Activated B cell treated with CpG ODN at 0.5 μM for 24 hours (primary cell): ENCODE measurements at regions not wholly inside any gene's neighbourhood (a gene's known extent, or its start where the extent isn't known, plus 50 kb on each side); places are given as distances from the start of the nearest gene placed in this dataset.

ENCODE experiments used
- ATAC-seq: fragments of 200-7000 bp; cut with Tn5 transposase; one replicate; pipeline ENCODE4 v1.10.0; 2021; ENCODE audit warnings: low read depth, mild to moderate bottlenecking, moderate library complexity
- CTCF ChIA-PET: fragments of 350-600 bp; sonication (Branson Sonifier 250); formaldehyde crosslinking; loops from one replicate; lab custom pipeline; 2021; ENCODE audit warnings: antibody characterized with exemption; lab: Charles Lee
- POLR2A ChIA-PET: fragments of 350-600 bp; sonication (Branson Sonifier 250); formaldehyde crosslinking; loops from one replicate; lab custom pipeline; 2021; ENCODE audit warnings: antibody characterized with exemption; lab: Charles Lee
- DNase-seq: peaks from one replicate; pipeline ENCODE4 v3.0.0; 2022
- H3K27ac Mint-ChIP-seq: one replicate; pipeline ENCODE4 v1.8.0; 2020; ENCODE audit warnings: mixed read lengths
- H3K27me3 Mint-ChIP-seq: one replicate; pipeline ENCODE4 v1.8.0; 2021; ENCODE audit warnings: mixed read lengths
- H3K36me3 Mint-ChIP-seq: one replicate; pipeline ENCODE4 v1.8.0; 2021; ENCODE audit warnings: low read depth, mixed read lengths
- H3K4me1 Mint-ChIP-seq: one replicate; pipeline ENCODE4 v1.8.0; 2021; ENCODE audit warnings: mixed read lengths
- H3K4me3 Mint-ChIP-seq: one replicate; pipeline ENCODE4 v1.8.0; 2020; ENCODE audit warnings: mild to moderate bottlenecking, mixed read lengths
- H3K9me3 Mint-ChIP-seq: one replicate; pipeline ENCODE4 v1.8.0; 2020; ENCODE audit warnings: mixed read lengths
- intact Hi-C: fragments of 100-400 bp; cut with micrococcal nuclease; formaldehyde crosslinking; loops from one replicate; pipeline ENCODE4 v1.15.1; 2024
- TF ChIP-seq, protein P1 (sequence below): fragments of 200-600 bp; IDR thresholded peaks from one replicate; pipeline ENCODE4 v1.8.0; 2022; ENCODE audit warnings: antibody characterized with exemption, mild to moderate bottlenecking

DNA sequence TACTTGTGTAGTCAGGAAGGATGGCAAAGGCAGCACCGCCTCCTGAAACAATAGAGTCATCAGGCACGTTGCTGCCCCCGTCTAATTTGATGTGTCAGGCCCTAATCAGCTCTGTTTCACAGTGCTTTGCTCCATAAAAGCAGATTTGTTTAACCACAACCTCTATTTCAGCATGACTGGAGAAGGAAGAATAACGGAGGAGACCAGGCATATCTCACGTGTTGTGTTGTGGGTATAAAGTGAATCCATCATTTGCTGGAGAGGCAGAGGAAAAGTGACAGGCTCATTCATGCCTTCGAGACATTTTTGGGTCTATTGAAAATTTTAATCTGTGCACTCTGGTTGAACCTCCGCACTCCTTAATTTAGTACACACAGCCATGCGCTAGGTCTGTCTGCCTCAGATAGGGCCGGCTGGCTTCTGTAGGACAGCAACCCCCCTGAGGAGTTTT lies 940.4 kb upstream of the SLC10A2 start:
- POLR2A ChIA-PET, result no interaction called here
- Mint-ChIP-seq H3K9me3 (no peaks in the 10 kb centered on the region), H3K36me3 (no peaks in the 10 kb centered on the region), H3K27ac (no peak overlapping the region), H3K27me3 (no peaks in the 10 kb centered on the region), H3K4me3 (no peak overlapping the region), H3K4me1 (no peaks in the 10 kb centered on the region)
- DNase-seq (no peak), ATAC-seq (no peak)
- intact Hi-C loops, result no loop called here
- CTCF ChIA-PET, result no interaction called here
- TF ChIP-seq, protein P1, sequence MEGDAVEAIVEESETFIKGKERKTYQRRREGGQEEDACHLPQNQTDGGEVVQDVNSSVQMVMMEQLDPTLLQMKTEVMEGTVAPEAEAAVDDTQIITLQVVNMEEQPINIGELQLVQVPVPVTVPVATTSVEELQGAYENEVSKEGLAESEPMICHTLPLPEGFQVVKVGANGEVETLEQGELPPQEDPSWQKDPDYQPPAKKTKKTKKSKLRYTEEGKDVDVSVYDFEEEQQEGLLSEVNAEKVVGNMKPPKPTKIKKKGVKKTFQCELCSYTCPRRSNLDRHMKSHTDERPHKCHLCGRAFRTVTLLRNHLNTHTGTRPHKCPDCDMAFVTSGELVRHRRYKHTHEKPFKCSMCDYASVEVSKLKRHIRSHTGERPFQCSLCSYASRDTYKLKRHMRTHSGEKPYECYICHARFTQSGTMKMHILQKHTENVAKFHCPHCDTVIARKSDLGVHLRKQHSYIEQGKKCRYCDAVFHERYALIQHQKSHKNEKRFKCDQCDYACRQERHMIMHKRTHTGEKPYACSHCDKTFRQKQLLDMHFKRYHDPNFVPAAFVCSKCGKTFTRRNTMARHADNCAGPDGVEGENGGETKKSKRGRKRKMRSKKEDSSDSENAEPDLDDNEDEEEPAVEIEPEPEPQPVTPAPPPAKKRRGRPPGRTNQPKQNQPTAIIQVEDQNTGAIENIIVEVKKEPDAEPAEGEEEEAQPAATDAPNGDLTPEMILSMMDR, result no peak

DNA sequence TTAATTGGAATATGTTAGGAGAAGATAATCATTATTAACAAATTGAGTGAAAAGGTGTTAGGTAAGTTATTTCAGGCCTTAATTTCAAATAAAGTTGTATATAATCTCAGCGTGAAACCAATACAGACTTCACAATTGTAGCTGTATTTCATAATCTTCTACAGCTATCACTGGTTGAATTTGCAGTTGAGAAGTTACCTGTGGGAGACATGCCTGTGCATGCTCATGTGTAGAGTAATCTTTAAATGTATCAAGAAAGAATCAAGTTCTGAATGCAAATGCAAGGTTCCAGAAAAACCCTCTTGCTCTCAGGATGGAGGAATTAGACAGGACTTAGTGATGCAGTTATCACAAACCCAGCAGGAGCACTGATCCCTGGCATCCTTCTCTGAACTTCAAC lies 938.4 kb upstream of the SLC10A2 start:
- H3K27ac Mint-ChIP-seq, result no peak overlapping the region
- ChIA-PET POLR2A (no interaction called here), CTCF (no interaction called here)
- intact Hi-C loops, result no loop called here
- H3K9me3 Mint-ChIP-seq, result no peaks in the 10 kb centered on the region
- H3K36me3 Mint-ChIP-seq, result no peaks in the 10 kb centered on the region
- TF ChIP-seq, protein P1, result no peak
- no peaks in the 10 kb centered on the region for H3K4me1 Mint-ChIP-seq
- no peak overlapping the region for H3K4me3 Mint-ChIP-seq
- H3K27me3 Mint-ChIP-seq, result no peaks in the 10 kb centered on the region
- DNase-seq, result no peak
- no peak for ATAC-seq

GRCh38 chr13:104002216-104002615 lies 936.0 kb upstream of the SLC10A2 start:
- H3K4me1 Mint-ChIP-seq, result no peaks in the 10 kb centered on the region
- H3K9me3 Mint-ChIP-seq, result no peaks in the 10 kb centered on the region
- TF ChIP-seq, protein P1, result no peak
- no peaks in the 10 kb centered on the region for H3K36me3 Mint-ChIP-seq
- intact Hi-C loops, result no loop called here
- DNase-seq, result no peak
- H3K27ac Mint-ChIP-seq, result no peak overlapping the region
- POLR2A ChIA-PET, result no interaction called here
- no peak for ATAC-seq
- no peaks in the 10 kb centered on the region for H3K27me3 Mint-ChIP-seq
- H3K4me3 Mint-ChIP-seq, result no peak overlapping the region
- CTCF ChIA-PET, result no interaction called here

DNA sequence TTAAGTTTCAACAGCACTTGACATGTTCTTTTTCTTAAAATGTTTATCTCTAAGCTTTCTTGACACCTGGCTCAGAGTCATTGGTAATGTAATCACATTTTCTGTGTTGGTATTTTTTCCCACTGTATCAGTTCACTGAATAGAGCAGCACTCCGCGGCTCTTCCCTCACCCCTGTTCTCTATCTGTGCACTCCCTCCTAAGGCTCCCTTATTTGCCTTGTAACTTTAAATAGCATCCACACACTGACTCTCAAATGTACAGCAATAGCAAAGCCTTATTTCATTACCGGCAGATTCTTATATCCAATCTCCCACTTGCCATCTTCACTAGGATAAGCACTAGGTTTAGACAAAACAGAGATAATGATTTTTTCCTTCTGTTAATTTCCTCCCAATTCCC lies 935.5 kb upstream of the SLC10A2 start:
- no peaks in the 10 kb centered on the region for H3K9me3 Mint-ChIP-seq
- intact Hi-C loops, result no loop called here
- POLR2A ChIA-PET, result no interaction called here
- H3K27me3 Mint-ChIP-seq, result no peaks in the 10 kb centered on the region
- ATAC-seq (no peak), DNase-seq (no peak)
- no peaks in the 10 kb centered on the region for H3K36me3 Mint-ChIP-seq
- CTCF ChIA-PET, result no interaction called here
- H3K4me3 Mint-ChIP-seq, result no peak overlapping the region
- no peak overlapping the region for H3K27ac Mint-ChIP-seq
- TF ChIP-seq, protein P1, result no peak
- H3K4me1 Mint-ChIP-seq, result no peaks in the 10 kb centered on the region

- intact Hi-C loops, result no loop called here
Observed at GRCh38 chr13:103996733-103997132, 930.5 kb upstream of the SLC10A2 start.

More at GRCh38 chr13:103996733-103997132, 930.5 kb upstream of the SLC10A2 start:
- TF ChIP-seq, protein P1, result no peak
- no peaks in the 10 kb centered on the region for H3K36me3 Mint-ChIP-seq
- no peaks in the 10 kb centered on the region for H3K27me3 Mint-ChIP-seq
- peaks cover 3% of the 10 kb centered on the region for H3K9me3 Mint-ChIP-seq
- CTCF ChIA-PET, result no interaction called here
- POLR2A ChIA-PET, result no interaction called here
- ATAC-seq, result no peak
- DNase-seq, result no peak
- no peak overlapping the region for H3K27ac Mint-ChIP-seq
- H3K4me1 Mint-ChIP-seq, result no peaks in the 10 kb centered on the region
- H3K4me3 Mint-ChIP-seq, result no peak overlapping the region
